Large intestine (tissue), 3 donors: ENCODE measurements at regions not wholly inside any gene's neighbourhood (a gene's known extent, or its start where the extent isn't known, plus 50 kb on each side); places are given as distances from the start of the nearest gene placed in this dataset.

Experiments
- DNase-seq, 2 donors: peaks; one replicate each; pipeline versions ENCODE4 v3.0.0 to v3.0.0-alpha.2; 2013
- H3K27ac ChIP-seq: one replicate; pipeline ENCODE4 v1.5.1; 2013; ENCODE audit warnings: low read length
- H3K27me3 ChIP-seq: 2 replicates; pipeline ENCODE4 v1.6.1; 2013; ENCODE audit warnings: low read length; ENCODE audit not compliant: control insufficient read depth, insufficient read depth
- H3K36me3 ChIP-seq: 2 replicates; pipeline ENCODE4 v1.6.1; 2013; ENCODE audit warnings: low read length; ENCODE audit not compliant: control insufficient read depth, insufficient read depth
- H3K4me1 ChIP-seq: one replicate; pipeline ENCODE4 v1.6.1; 2013; ENCODE audit warnings: low read length; ENCODE audit not compliant: control insufficient read depth, insufficient read depth
- H3K4me3 ChIP-seq: one replicate; pipeline ENCODE4 v1.5.1; 2013; ENCODE audit warnings: low read length
- H3K9me3 ChIP-seq: one replicate; pipeline ENCODE4 v1.6.1; 2013; ENCODE audit warnings: mild to moderate bottlenecking, low read depth, low read length, moderate library complexity; ENCODE audit not compliant: control insufficient read depth
- WGBS: methylation state at CpG from one replicate; pipeline ENCODE4 v1.1.5; 2013; ENCODE audit warnings: low lambda C conversion rate; ENCODE audit not compliant: insufficient coverage; 5-methylcytosine and 5-hydroxymethylcytosine counted together

DNA sequence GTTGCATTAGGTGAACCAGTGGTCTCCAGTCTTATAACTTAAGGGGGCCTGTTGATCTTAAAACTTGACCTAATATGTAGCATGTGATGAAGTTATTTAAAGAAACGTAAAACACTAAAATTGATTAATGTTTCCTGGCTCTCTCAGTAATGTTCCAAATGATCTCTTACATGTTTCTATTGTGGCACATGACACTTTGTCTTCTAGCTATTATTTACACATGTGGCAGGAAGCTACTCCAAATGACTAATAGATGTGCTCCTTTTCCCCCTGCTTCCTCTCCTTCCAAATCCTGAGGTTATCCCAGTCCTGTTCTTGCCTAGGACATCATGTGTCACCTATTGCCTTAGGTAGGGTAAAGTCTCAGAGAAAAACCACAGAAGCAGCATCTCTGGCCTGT is 89.4 kb downstream of the FAS start:
- Histone ChIP-seq H3K36me3 (no peaks in the 10 kb centered on the region), H3K27me3 (no peaks in the 10 kb centered on the region), H3K4me3 (no peak overlapping the region), H3K4me1 (no peaks in the 10 kb centered on the region), H3K9me3 (no peaks in the 10 kb centered on the region), H3K27ac (no peak overlapping the region)
- DNase-seq = no peak
- WGBS = no CpG with 5 or more reads among the region's 1 CpG

DNA sequence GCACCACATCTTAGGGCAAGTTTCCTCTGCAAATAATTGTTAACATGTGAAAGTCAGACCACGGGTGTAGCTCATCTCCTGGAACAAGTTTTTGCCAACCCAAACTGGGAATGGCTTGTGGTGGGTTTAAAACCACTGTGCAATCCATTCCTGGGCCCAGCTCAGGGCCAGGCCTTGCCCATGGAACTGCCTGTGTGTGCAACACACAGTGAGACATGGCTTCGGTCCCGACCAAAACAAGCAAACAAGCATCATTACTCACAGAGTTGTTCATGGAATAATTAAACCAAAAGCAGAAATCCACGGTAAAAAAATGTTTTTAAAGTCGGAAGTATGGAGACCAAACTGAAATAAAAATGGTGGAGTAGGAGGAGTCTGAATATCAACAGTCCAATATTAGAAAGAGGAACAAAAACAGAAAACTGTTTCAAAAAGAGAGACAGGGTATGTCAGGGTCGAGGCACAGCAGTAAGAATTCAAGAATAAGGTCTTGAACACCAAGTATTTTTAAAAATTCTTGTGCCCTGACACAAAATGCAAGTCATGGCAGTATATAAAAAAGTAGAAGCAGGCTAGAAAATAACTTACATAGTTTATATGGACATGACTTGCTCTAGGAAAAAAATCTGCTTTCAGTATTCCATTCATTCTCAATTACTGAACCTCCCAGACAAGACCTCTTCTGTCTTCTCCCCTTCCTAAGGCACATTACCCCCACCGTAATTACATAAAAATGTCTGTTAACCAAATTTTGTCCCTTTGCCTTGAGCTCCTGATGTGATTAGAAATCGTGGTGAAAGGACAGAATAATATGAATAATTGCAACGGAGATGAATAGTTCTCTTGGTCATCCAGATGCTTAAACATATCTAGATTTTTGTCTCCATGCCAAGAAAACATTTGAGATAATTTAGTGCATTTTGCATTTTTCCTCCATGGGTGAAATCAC is 88.4 kb downstream of the FAS start:
- DNase-seq = no peak
- Histone ChIP-seq H3K27me3 (no peaks in the 10 kb centered on the region), H3K4me1 (no peaks in the 10 kb centered on the region), H3K9me3 (no peaks in the 10 kb centered on the region), H3K36me3 (no peaks in the 10 kb centered on the region), H3K27ac (no peak overlapping the region), H3K4me3 (no peak overlapping the region)
- 84% methylated on average over 6 of the region's 9 CpGs for WGBS

DNA sequence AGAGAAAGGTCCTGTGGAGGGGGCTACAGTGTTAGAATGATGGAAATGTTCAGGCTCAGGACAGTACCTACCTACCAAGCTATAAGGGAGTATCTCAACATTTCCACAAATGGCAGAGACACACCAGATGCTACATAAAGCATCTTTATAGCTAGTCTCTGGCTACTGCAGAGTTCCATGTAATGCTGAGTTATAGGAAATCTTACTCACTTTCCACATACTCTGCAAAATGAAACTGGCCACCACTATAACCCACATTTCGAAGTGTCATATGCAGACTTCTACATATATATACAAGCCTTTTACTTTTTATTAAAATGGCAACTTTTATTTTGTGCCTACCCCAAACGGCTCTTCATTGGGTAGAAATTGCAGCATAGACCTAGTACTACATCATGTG is 85.5 kb downstream of the FAS start:
- H3K4me3 ChIP-seq = no peak overlapping the region
- H3K27ac ChIP-seq = no peak overlapping the region
- H3K36me3 ChIP-seq = no peaks in the 10 kb centered on the region
- H3K4me1 ChIP-seq = no peaks in the 10 kb centered on the region
- no peaks in the 10 kb centered on the region for H3K27me3 ChIP-seq
- no peak for DNase-seq
- WGBS = 100% methylated on average over 1 of the region's 2 CpGs
- H3K9me3 ChIP-seq = no peaks in the 10 kb centered on the region

DNA sequence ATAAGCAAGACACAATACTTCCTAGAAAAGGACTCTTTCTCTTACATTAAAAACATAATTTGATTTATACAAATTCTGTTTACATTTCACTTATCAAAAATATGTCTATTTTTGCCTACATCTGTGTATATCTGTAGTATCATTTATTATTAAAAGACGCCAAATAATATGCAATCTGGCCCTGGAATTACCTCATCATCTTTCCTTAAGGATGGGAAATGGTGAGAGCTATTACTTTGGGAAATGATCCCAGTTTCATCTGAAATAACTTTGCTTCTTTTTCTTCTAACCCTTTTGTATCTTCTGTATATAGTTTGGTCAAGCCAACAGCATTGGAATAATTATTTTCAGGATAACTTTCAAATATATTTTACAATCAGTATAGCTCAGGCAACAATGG is 85.0 kb downstream of the FAS start:
- Histone ChIP-seq H3K9me3 (no peaks in the 10 kb centered on the region), H3K27ac (no peak overlapping the region), H3K36me3 (no peaks in the 10 kb centered on the region), H3K27me3 (no peaks in the 10 kb centered on the region), H3K4me3 (no peak overlapping the region), H3K4me1 (no peaks in the 10 kb centered on the region)
- no peak for DNase-seq
- WGBS = 100% methylated on average over 1 of the region's 1 CpG

DNA sequence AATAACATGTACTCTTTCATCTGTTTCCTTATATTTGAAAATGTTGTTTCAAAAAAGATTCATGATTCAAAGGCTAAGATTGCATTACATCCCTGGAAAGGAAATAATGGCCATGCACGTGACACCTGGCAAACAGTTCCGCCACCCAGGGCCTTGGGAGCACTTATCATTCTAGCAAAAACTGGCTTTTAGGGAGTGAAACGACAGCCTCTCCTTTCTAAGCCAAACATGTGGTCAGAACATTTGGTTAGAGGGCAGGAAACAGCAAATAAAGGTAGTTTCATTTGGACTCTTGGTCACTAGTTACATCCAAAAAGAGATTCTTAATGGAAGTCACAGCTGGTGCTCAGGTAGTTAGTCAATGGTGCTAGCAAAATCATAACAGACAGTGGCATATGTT is 83.5 kb downstream of the FAS start:
- WGBS = no CpG with 5 or more reads among the region's 3 CpGs
- no peak for DNase-seq
- H3K27me3 ChIP-seq = peaks cover 3% of the 10 kb centered on the region
- no peaks in the 10 kb centered on the region for H3K9me3 ChIP-seq
- H3K4me1 ChIP-seq = no peaks in the 10 kb centered on the region
- H3K4me3 ChIP-seq = no peak overlapping the region
- H3K36me3 ChIP-seq = no peaks in the 10 kb centered on the region
- H3K27ac ChIP-seq = no peak overlapping the region

DNA sequence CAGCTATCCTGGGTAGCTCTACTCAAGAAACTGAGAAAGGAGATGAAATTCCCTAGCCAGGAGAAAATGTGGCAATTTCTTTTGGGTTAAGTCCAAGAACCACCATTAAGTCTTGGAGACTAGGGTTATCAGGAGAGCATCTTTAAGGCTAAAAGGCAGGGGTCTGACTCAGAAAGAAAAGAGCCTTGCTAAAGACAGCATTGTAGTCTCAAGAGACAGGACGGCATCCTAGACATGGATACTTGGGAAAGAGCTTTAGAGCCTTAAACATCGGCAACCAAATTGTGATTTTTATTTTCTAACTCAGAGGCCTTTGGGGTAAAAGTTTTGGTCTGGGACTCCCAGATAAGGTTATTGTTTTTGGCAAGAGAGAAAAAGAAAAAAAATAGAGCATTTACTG is 83.1 kb downstream of the FAS start:
- peaks cover 3% of the 10 kb centered on the region for H3K27me3 ChIP-seq
- H3K36me3 ChIP-seq = no peaks in the 10 kb centered on the region
- H3K4me3 ChIP-seq = no peak overlapping the region
- no peak overlapping the region for H3K27ac ChIP-seq
- WGBS = 94% methylated on average over 2 of the region's 2 CpGs
- H3K4me1 ChIP-seq = no peaks in the 10 kb centered on the region
- H3K9me3 ChIP-seq = no peaks in the 10 kb centered on the region
- DNase-seq = no peak

DNA sequence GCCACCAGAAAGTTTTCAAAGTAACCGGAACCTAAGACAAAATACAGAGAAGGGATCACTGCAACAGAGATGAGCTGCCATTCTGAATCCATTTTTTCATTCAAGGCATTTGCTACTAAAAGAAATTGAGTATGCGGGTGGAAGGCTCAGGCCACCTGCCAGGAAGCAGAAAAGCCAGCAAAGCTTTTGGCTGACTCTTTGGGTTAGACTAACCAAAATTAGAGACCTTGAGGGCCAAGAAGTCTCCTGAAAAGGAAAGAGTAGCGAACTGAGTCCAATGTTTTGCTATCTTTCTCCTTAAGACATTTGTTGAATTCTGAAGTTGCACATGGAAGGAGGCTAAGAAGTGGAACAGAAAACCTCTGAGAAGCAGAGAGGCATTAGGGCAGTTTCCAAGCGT is 79.0 kb downstream of the FAS start:
- H3K27me3 ChIP-seq = peaks cover 11% of the 10 kb centered on the region
- no peaks in the 10 kb centered on the region for H3K36me3 ChIP-seq
- WGBS = no CpG with 5 or more reads among the region's 4 CpGs
- no peaks in the 10 kb centered on the region for H3K9me3 ChIP-seq
- H3K4me1 ChIP-seq = no peaks in the 10 kb centered on the region
- no peak overlapping the region for H3K27ac ChIP-seq
- DNase-seq = no peak
- no peak overlapping the region for H3K4me3 ChIP-seq
